ENCODE measurements at regions not wholly inside any gene's neighbourhood (a gene's known extent, or its start where the extent isn't known, plus 50 kb on each side); places are given as distances from the start of the nearest gene placed in this dataset.
"Not testable (repeated sequence)": the region's sequence is repeated elsewhere in the genome, so short reads cannot be mapped to it uniquely, and the experiment has no call there.

GRCh38 chr5:83404182-83404716, 67.3 kb upstream of the VCAN start:
- TF ChIP-seq CTCF (IDR thresholded peaks at IDR 0.05; ENCODE audit: insufficient read depth, low read length, missing control alignments), result no peak
- POLR2A ChIA-PET, result no interaction called here
- CTCF ChIA-PET, result interaction anchor here (1.2 to 2.5 kb wide), 4 partner anchors 12 to 763 kb away, joined by 3 to 10 read pairs (median 4); no protein-coding TSS in a partner anchor
- DNase-seq (ENCODE audit: low read depth, low spot score), result no peak
- H3K4me3 ChIP-seq (ENCODE audit: low read depth, low read length), result no peak overlapping the region

- ChIA-PET CTCF (interaction anchor here (1.3 to 2.5 kb wide), 4 partner anchors 18 to 764 kb away, joined by 3 to 10 read pairs (median 4); no protein-coding TSS in a partner anchor), POLR2A (no interaction called here)
- no peak for TF ChIP-seq CTCF (IDR thresholded peaks at IDR 0.05; ENCODE audit: insufficient read depth, low read length, missing control alignments)
- no peak overlapping the region for H3K4me3 ChIP-seq (ENCODE audit: low read depth, low read length)
- no peak for DNase-seq (ENCODE audit: low read depth, low spot score)
These were observed 65.9 kb upstream of the VCAN start for GRCh38 chr5:83405662-83406061.

GRCh38 chr5:83406906-83407305, 64.6 kb upstream of the VCAN start:
- ChIA-PET POLR2A (no interaction called here), CTCF (interaction anchor here (2.5 kb wide), 1 partner anchor 23 kb away, joined by 10 read pairs; no protein-coding TSS in a partner anchor)

GRCh38 chr5:83407931-83408330, 63.6 kb upstream of the VCAN start:
- ChIA-PET POLR2A (no interaction called here), CTCF (interaction anchor here (1.6 kb wide), 1 partner anchor 23 kb away, joined by 3 read pairs; no protein-coding TSS in a partner anchor)
- no peak for DNase-seq (ENCODE audit: low read depth, low spot score)
- H3K4me3 ChIP-seq (ENCODE audit: low read depth, low read length), result no peak overlapping the region
- no peak for TF ChIP-seq CTCF (IDR thresholded peaks at IDR 0.05; ENCODE audit: insufficient read depth, low read length, missing control alignments)

More at GRCh38 chr5:83406906-83407305, 64.6 kb upstream of the VCAN start:
- TF ChIP-seq CTCF (IDR thresholded peaks at IDR 0.05; ENCODE audit: insufficient read depth, low read length, missing control alignments), result no peak
- DNase-seq (ENCODE audit: low read depth, low spot score), result no peak
- no peak overlapping the region for H3K4me3 ChIP-seq (ENCODE audit: low read depth, low read length)

GRCh38 chr5:83408719-83409118, 62.8 kb upstream of the VCAN start:
- no peak for DNase-seq (ENCODE audit: low read depth, low spot score)
- ChIA-PET CTCF (interaction anchor here (0.9 to 1.6 kb wide), 2 partner anchors 21 to 22 kb away, joined by 3 read pairs; no protein-coding TSS in a partner anchor), POLR2A (no interaction called here)
- no peak overlapping the region for H3K4me3 ChIP-seq (ENCODE audit: low read depth, low read length)
- TF ChIP-seq CTCF (IDR thresholded peaks at IDR 0.05; ENCODE audit: insufficient read depth, low read length, missing control alignments), result no peak

- CTCF ChIA-PET, result interaction anchor here (0.8 to 1.6 kb wide), 3 partner anchors 9 to 20 kb away, joined by 3 to 4 read pairs (median 3); no protein-coding TSS in a partner anchor
- POLR2A ChIA-PET, result not testable (repeated sequence)
These were observed 61.8 kb upstream of the VCAN start for GRCh38 chr5:83409776-83410175.

GRCh38 chr5:83410319-83410718, 61.2 kb upstream of the VCAN start:
- H3K4me3 ChIP-seq (ENCODE audit: low read depth, low read length); POLR2A ChIA-PET; DNase-seq (ENCODE audit: low read depth, low spot score): not testable (repeated sequence)
- CTCF ChIA-PET, result interaction anchor here (0.8 to 1.6 kb wide), 2 partner anchors 9 to 19 kb away, joined by 3 to 4 read pairs; no protein-coding TSS in a partner anchor

More at GRCh38 chr5:83409776-83410175, 61.8 kb upstream of the VCAN start:
- not testable (repeated sequence) for H3K4me3 ChIP-seq (ENCODE audit: low read depth, low read length); DNase-seq (ENCODE audit: low read depth, low spot score)

All from AG04449 (cell line).